GM21381 (cell line): ENCODE measurements at regions not wholly inside any gene's neighbourhood (a gene's known extent, or its start where the extent isn't known, plus 50 kb on each side); places are given as distances from the start of the nearest gene placed in this dataset.
"Not testable (repeated sequence)": the region's sequence is repeated elsewhere in the genome, so short reads cannot be mapped to it uniquely, and the experiment has no call there.

Experiments
- ATAC-seq: cut with Tn5 transposase; IDR thresholded peaks from one replicate; pipeline ENCODE4 v1.9.1; 2021; ENCODE audit warnings: mild to moderate bottlenecking, moderate library complexity; ENCODE audit not compliant: unreplicated experiment

GRCh38 chr2:220373878-220374277 lies 746.4 kb downstream of the SLC4A3 start:
- no peak for ATAC-seq

- no peak for ATAC-seq
These were observed 746.9 kb downstream of the SLC4A3 start for GRCh38 chr2:220374282-220374681.

- no peak for ATAC-seq
These were observed 750.2 kb downstream of the SLC4A3 start for GRCh38 chr2:220377482-220378155.

GRCh38 chr2:220387758-220388157 lies 760.3 kb downstream of the SLC4A3 start:
- not testable (repeated sequence) for ATAC-seq

- no peak for ATAC-seq
These were observed 766.3 kb downstream of the SLC4A3 start for GRCh38 chr2:220393711-220394110.

GRCh38 chr2:220394433-220394832 lies 767.0 kb downstream of the SLC4A3 start:
- ATAC-seq: no peak

- ATAC-seq: no peak
These were observed 768.9 kb downstream of the SLC4A3 start for GRCh38 chr2:220396287-220396686.

- ATAC-seq: no peak
These were observed 782.9 kb downstream of the SLC4A3 start for GRCh38 chr2:220410296-220410695.

- ATAC-seq: no peak
These were observed 790.1 kb downstream of the SLC4A3 start for GRCh38 chr2:220417503-220417902.

GRCh38 chr2:220419647-220420046 lies 792.2 kb downstream of the SLC4A3 start:
- ATAC-seq: no peak

GRCh38 chr2:220420820-220421219 lies 793.4 kb downstream of the SLC4A3 start:
- no peak for ATAC-seq

GRCh38 chr2:220422676-220423075 lies 795.2 kb downstream of the SLC4A3 start:
- no peak for ATAC-seq

GRCh38 chr2:220424561-220424960 lies 797.1 kb downstream of the SLC4A3 start:
- ATAC-seq: no peak

GRCh38 chr2:220432645-220433044 lies 805.2 kb downstream of the SLC4A3 start:
- ATAC-seq: no peak

- no peak for ATAC-seq
These were observed 805.7 kb downstream of the SLC4A3 start for GRCh38 chr2:220433131-220433530.

GRCh38 chr2:220434385-220434784 lies 807.0 kb downstream of the SLC4A3 start:
- ATAC-seq: no peak

GRCh38 chr2:220437938-220438337 lies 810.5 kb downstream of the SLC4A3 start:
- ATAC-seq: no peak

GRCh38 chr2:220440731-220441130 lies 813.3 kb downstream of the SLC4A3 start:
- ATAC-seq: no peak

GRCh38 chr2:220441404-220441803 lies 814.0 kb downstream of the SLC4A3 start:
- no peak for ATAC-seq

GRCh38 chr2:220442012-220442411 lies 814.6 kb downstream of the SLC4A3 start:
- no peak for ATAC-seq

GRCh38 chr2:220445429-220446105 lies 818.1 kb downstream of the SLC4A3 start:
- no peak for ATAC-seq

GRCh38 chr2:220446106-220446712 lies 818.8 kb downstream of the SLC4A3 start:
- no peak for ATAC-seq
